ENCODE measurements at regions not wholly inside any gene's neighbourhood (a gene's known extent, or its start where the extent isn't known, plus 50 kb on each side); places are given as distances from the start of the nearest gene placed in this dataset.

- no peak for TF ChIP-seq POLR2A (IDR thresholded peaks at IDR 0.05)
- TF ChIP-seq CTCF (IDR thresholded peaks at IDR 0.05), result no peak
- TF ChIP-seq POLR2AphosphoS5 (IDR thresholded peaks at IDR 0.05), result no peak
- no peak for TF ChIP-seq EP300 (IDR thresholded peaks at IDR 0.05)
- WGBS, 2 donors, result 75 to 79% methylated on average over 3 of the region's 3 CpGs
- DNase-seq, result no peak
- H3K27me3 ChIP-seq, result no peaks in the 10 kb centered on the region
- H3K27ac ChIP-seq, result no peak overlapping the region
- intact Hi-C loops (cut with DNase I), result no loop called here
- no peak overlapping the region for H3K4me3 ChIP-seq
- H3K36me3 ChIP-seq, result no peaks in the 10 kb centered on the region
- no peaks in the 10 kb centered on the region for H3K4me1 ChIP-seq
- H3K9me3 ChIP-seq, result peaks cover 0 to 3% (median 0%) of the 10 kb centered on the region in 4 donors
Observed at GRCh38 chr9:4404156-4404555, 86.1 kb upstream of the SLC1A1 start.

DNA sequence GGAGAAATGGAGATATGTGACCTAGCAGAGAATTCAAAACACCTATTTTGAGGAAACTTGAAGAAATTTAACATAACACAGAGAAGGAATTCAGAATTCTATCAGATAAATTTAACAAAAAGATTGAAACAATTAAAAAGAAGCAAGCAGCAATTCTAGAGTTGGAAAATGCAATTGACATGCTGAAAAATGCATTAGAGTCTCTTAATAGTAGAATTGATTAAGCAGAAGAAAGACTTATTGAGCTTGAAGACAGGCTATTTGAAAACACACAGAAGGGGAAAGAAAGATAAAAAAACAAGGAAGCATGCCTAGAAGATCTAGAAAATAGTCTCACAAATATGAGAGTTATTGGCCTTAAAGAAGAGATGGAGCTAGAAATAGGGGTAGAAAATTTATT is 87.8 kb upstream of the SLC1A1 start:
- TF ChIP-seq POLR2A (IDR thresholded peaks at IDR 0.05), result no peak
- TF ChIP-seq CTCF (IDR thresholded peaks at IDR 0.05), result no peak
- TF ChIP-seq EP300 (IDR thresholded peaks at IDR 0.05), result no peak
- TF ChIP-seq POLR2AphosphoS5 (IDR thresholded peaks at IDR 0.05), result no peak
- Histone ChIP-seq H3K27me3 (no peaks in the 10 kb centered on the region), H3K4me3 (no peak overlapping the region), H3K27ac (no peak overlapping the region), H3K36me3 (no peaks in the 10 kb centered on the region), H3K4me1 (no peaks in the 10 kb centered on the region), H3K9me3 (peaks cover 0 to 3% (median 0%) of the 10 kb centered on the region in 4 donors)
- intact Hi-C loops (cut with DNase I), result no loop called here
- no peak for DNase-seq

- Histone ChIP-seq H3K36me3 (no peaks in the 10 kb centered on the region), H3K4me3 (no peak overlapping the region), H3K27me3 (no peaks in the 10 kb centered on the region), H3K9me3 (peaks cover 0 to 3% (median 0%) of the 10 kb centered on the region in 4 donors), H3K27ac (no peak overlapping the region), H3K4me1 (no peaks in the 10 kb centered on the region)
- no peak for TF ChIP-seq CTCF (IDR thresholded peaks at IDR 0.05)
- no peak for TF ChIP-seq EP300 (IDR thresholded peaks at IDR 0.05)
- TF ChIP-seq POLR2AphosphoS5 (IDR thresholded peaks at IDR 0.05), result no peak
- no peak for TF ChIP-seq POLR2A (IDR thresholded peaks at IDR 0.05)
- DNase-seq, result no peak
- intact Hi-C loops (cut with DNase I), result no loop called here
- WGBS, 2 donors, result 94 to 96% methylated on average over 3 of the region's 3 CpGs
Observed at GRCh38 chr9:4400731-4401130, 89.5 kb upstream of the SLC1A1 start.

DNA sequence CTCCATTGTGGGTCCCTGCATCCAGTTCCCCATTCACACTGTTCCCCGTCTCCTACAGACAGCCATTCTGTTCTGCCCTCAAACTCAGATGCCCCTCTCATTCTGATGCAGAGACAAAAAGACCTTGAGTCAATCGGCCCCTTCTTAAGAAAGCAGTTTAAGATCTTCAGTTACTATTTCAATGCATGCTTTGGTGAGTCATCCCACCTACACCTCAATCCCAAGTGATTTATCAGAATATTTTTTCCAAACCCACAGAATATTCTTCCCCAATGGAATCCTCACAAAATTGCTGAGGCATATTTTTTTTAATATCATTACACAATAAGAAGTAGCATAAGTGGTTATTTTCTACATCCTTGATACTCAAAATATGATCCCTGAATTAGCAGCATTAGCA is 92.4 kb upstream of the SLC1A1 start:
- WGBS, 2 donors, result 77 to 81% methylated on average over 2 of the region's 2 CpGs
- Histone ChIP-seq H3K4me1 (no peaks in the 10 kb centered on the region), H3K27me3 (no peaks in the 10 kb centered on the region), H3K9me3 (peaks cover 0 to 3% (median 0%) of the 10 kb centered on the region in 4 donors), H3K27ac (no peak overlapping the region), H3K4me3 (no peak overlapping the region), H3K36me3 (no peaks in the 10 kb centered on the region)
- DNase-seq, result no peak
- TF ChIP-seq POLR2AphosphoS5 (IDR thresholded peaks at IDR 0.05), result no peak
- no peak for TF ChIP-seq EP300 (IDR thresholded peaks at IDR 0.05)
- no peak for TF ChIP-seq CTCF (IDR thresholded peaks at IDR 0.05)
- intact Hi-C loops (cut with DNase I), result no loop called here

DNA sequence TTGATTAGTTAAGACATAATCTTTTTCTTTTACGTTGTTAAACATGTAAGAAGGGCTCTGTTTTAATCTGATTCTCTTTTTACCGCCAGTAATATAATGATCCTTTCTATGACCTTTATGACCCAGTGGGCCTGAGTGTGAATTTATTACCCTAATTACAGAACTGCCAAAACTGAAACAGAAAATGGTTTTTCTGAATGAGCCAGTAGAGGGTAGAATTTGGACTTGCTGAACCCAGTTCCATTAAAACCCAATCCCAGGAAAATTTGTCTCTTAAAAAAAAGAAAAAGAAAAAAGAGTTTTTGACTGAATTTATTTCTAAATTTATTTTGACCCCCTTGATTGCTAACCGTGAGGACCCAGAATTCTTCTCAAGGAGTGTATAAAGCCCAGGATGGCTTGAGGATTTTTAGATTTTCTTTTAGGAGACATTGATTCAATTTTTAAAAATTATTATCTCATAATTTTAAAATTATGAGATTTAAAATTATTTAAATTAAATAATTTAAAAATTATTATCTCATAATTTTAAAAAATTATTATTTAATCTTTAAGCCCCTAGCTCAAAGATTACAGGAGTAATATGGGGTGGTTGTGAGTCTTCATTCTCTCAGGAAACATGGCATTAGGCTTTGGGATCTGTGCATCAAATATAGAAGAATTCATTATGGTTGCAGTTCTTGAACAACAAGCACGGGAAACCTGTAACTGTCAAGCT is 94.1 kb upstream of the GLIS3 start:
- 62 to 78% methylated on average over 4 of the region's 4 CpGs for WGBS, 2 donors
- Histone ChIP-seq H3K36me3 (no peaks in the 10 kb centered on the region), H3K9me3 (no peaks in the 10 kb centered on the region), H3K27me3 (no peaks in the 10 kb centered on the region), H3K4me1 (no peaks in the 10 kb centered on the region), H3K4me3 (no peak overlapping the region), H3K27ac (no peak overlapping the region)
- intact Hi-C loops (cut with DNase I), result no loop called here
- DNase-seq, result no peak
- no peak for TF ChIP-seq EP300 (IDR thresholded peaks at IDR 0.05)
